ENCODE measurements at regions not wholly inside any gene's neighbourhood (a gene's known extent, or its start where the extent isn't known, plus 50 kb on each side); places are given as distances from the start of the nearest gene placed in this dataset.

DNA sequence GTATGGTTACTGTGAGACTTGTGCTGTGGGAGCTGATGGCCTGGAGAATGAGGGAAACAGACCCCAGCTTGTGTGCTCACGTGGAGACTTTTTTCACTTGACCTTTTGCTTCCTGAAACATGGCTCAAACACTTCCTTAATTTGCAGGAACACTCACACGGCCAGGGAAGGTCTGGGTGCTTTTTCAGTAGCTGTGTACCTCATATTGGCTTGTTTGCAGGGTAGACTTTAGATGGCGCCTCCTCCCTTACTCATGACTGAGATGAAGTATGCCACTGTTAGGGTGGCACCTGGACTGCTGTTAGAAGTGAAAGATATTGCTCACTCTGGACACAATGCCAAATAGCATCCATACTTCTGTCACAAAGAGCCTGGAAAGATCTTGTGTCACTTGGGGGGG is 75.7 kb upstream of the WDR1 start:
- H3K9me3 ChIP-seq: no peaks in the 10 kb centered on the region
- whole genome bisulfite sequencing, 2 donors: 32 to 44% methylated on average over 3 of the region's 3 CpGs

GRCh38 chr4:10188400-10189004 is 71.9 kb upstream of the WDR1 start:
- intact Hi-C loops (cut with DNase I): no loop called here
- no peaks in the 10 kb centered on the region for H3K27me3 ChIP-seq
- no peaks in the 10 kb centered on the region for H3K4me1 ChIP-seq
- H3K4me3 ChIP-seq: no peak overlapping the region
- no peaks in the 10 kb centered on the region for H3K36me3 ChIP-seq
- WGBS, 2 donors: 91 to 95% methylated on average over 2 of the region's 2 CpGs
- H3K9me3 ChIP-seq: no peaks in the 10 kb centered on the region
- no peak overlapping the region for H3K27ac ChIP-seq
- no peak for DNase-seq
- TF ChIP-seq CTCF (IDR thresholded peaks at IDR 0.05): no peak
- TF ChIP-seq POLR2AphosphoS5 (IDR thresholded peaks at IDR 0.05): no peak
- no peak for TF ChIP-seq EP300 (IDR thresholded peaks at IDR 0.05)
- no peak for TF ChIP-seq POLR2A (IDR thresholded peaks at IDR 0.05)

More for the DNA sequence above, 75.7 kb upstream of the WDR1 start:
- no peak for DNase-seq
- intact Hi-C loops (cut with DNase I): no loop called here
- H3K27ac ChIP-seq: no peak overlapping the region
- no peaks in the 10 kb centered on the region for H3K36me3 ChIP-seq
- no peak for TF ChIP-seq POLR2AphosphoS5 (IDR thresholded peaks at IDR 0.05)
- no peak for TF ChIP-seq EP300 (IDR thresholded peaks at IDR 0.05)
- TF ChIP-seq CTCF (IDR thresholded peaks at IDR 0.05): no peak
- TF ChIP-seq POLR2A (IDR thresholded peaks at IDR 0.05): no peak
- no peak overlapping the region for H3K4me3 ChIP-seq
- H3K27me3 ChIP-seq: no peaks in the 10 kb centered on the region
- no peaks in the 10 kb centered on the region for H3K4me1 ChIP-seq

GRCh38 chr4:10186228-10187214 is 69.9 kb upstream of the WDR1 start:
- TF ChIP-seq EP300 (IDR thresholded peaks at IDR 0.05) (no peak), CTCF (IDR thresholded peaks at IDR 0.05) (no peak), POLR2A (IDR thresholded peaks at IDR 0.05) (no peak), POLR2AphosphoS5 (IDR thresholded peaks at IDR 0.05) (no peak)
- no peaks in the 10 kb centered on the region for H3K9me3 ChIP-seq
- no peaks in the 10 kb centered on the region for H3K4me1 ChIP-seq
- no peaks in the 10 kb centered on the region for H3K27me3 ChIP-seq
- no peak overlapping the region for H3K4me3 ChIP-seq
- no peak overlapping the region for H3K27ac ChIP-seq
- WGBS, 2 donors: 23 to 32% methylated on average over 3 of the region's 3 CpGs
- H3K36me3 ChIP-seq: no peaks in the 10 kb centered on the region
- DNase-seq: no peak
- intact Hi-C loops (cut with DNase I): no loop called here

DNA sequence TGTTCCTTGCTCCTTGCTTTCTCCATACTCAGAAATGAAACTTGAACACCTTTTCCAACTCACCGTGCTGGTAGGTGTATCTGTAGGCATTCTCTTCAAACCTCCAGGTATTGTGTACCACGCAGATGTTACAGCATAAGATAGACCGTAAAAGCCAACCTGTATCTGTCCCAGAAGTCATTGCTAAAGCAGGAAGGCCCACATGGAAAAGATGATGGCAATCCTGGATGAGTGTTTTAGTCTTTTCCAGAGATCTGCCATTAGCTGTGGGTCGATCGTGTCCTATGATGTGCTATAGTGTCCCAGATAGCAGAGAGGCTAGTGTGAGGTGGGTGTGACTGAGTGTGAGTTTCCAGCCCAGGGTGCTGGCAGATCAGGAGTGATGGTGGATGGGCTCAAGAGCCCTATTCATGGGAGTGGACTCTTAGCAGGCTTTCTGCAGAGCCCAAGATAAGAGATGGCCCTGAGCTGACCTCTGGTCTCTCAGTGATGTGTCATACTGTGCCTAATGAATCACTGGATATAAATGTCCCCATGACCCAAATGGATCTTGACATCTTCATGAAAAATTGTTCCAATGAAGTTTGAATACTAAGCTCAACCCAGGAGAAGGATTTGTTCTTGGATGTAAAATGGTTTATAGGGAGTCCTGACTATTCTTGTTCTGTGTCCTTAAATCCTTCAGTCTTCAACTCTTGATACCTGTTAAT is 69.1 kb upstream of the WDR1 start:
- WGBS, 2 donors: 90 to 91% methylated on average over 5 of the region's 5 CpGs
- H3K4me3 ChIP-seq: no peak overlapping the region
- intact Hi-C loops (cut with DNase I): no loop called here
- H3K27ac ChIP-seq: no peak overlapping the region
- no peaks in the 10 kb centered on the region for H3K36me3 ChIP-seq
- no peak for DNase-seq
- H3K9me3 ChIP-seq: no peaks in the 10 kb centered on the region
- H3K27me3 ChIP-seq: no peaks in the 10 kb centered on the region
- TF ChIP-seq POLR2AphosphoS5 (IDR thresholded peaks at IDR 0.05) (no peak), POLR2A (IDR thresholded peaks at IDR 0.05) (no peak), CTCF (IDR thresholded peaks at IDR 0.05) (no peak), EP300 (IDR thresholded peaks at IDR 0.05) (no peak)
- H3K4me1 ChIP-seq: no peaks in the 10 kb centered on the region
